Uterus (tissue), 3 donors: ENCODE measurements at regions not wholly inside any gene's neighbourhood (a gene's known extent, or its start where the extent isn't known, plus 50 kb on each side); places are given as distances from the start of the nearest gene placed in this dataset.

Experiments used
- DNase-seq, 2 donors: peaks; one replicate each; pipeline ENCODE4 v3.0.0-alpha.2; 2019 to 2020
- H3K27ac ChIP-seq, 2 donors: fragments of 200-600 bp; sonication (generic); 1 replicate in 1 of 2; 2 replicates in 1 of 2; pipeline ENCODE4 v1.5.1; 2016 to 2018
- H3K27me3 ChIP-seq, 2 donors: fragments of 200-600 bp; sonication (generic); one replicate each; pipeline ENCODE4 v1.5.1; 2018 to 2019; ENCODE audit warnings: control low read depth in 1 of 2
- H3K36me3 ChIP-seq, 2 donors: fragments of 200-600 bp; sonication (generic); one replicate each; pipeline ENCODE4 v1.5.1; 2019; ENCODE audit warnings: control low read depth in 1 of 2
- H3K4me1 ChIP-seq, 2 donors: fragments of 200-600 bp; sonication (generic); one replicate each; pipeline ENCODE4 v1.5.1; 2018 to 2019; ENCODE audit warnings: control low read depth in 1 of 2
- H3K4me3 ChIP-seq, 2 donors: fragments of 200-600 bp; sonication (generic); 1 replicate in 1 of 2; 2 replicates in 1 of 2; pipeline ENCODE4 v1.5.1; 2018 to 2019; ENCODE audit warnings: mild to moderate bottlenecking in 1 of 2
- H3K9me3 ChIP-seq, 2 donors: fragments of 200-600 bp; sonication (generic); one replicate each; pipeline ENCODE4 v1.5.1; 2019; ENCODE audit warnings: control low read depth in 1 of 2
- CTCF ChIP-seq, 4 experiments: fragments of 200-600 bp in 2 of 4; fragments of 450-650 bp in 2 of 4; sonication (generic) in 2 of 4; IDR thresholded peaks; one replicate each; pipeline ENCODE4 v1.5.1; 2016 to 2019; ENCODE audit warnings: antibody characterized with exemption in 4 of 4, mild to moderate bottlenecking in 2 of 4, moderate library complexity in 1 of 4
- POLR2A ChIP-seq, 2 donors: fragments of 450-650 bp; IDR thresholded peaks; one replicate each; pipeline ENCODE4 v1.6.1; 2016; ENCODE audit warnings: antibody characterized with exemption in 2 of 2, mild to moderate bottlenecking in 1 of 2, moderate library complexity in 1 of 2
- intact Hi-C: fragments of 100-400 bp; cut with DNase I; formaldehyde crosslinking; loops from one replicate; pipeline ENCODE4 v1.15.1; 2023; ENCODE audit warnings: low total_unique reads
- donor health status: DM: yes; HTN: yes; CAD: no.

- Histone ChIP-seq H3K9me3 (peaks cover 0 to 5% of the 10 kb centered on the region in 2 donors), H3K27ac (no peak overlapping the region), H3K27me3 (no peaks in the 10 kb centered on the region), H3K4me3 (no peak overlapping the region), H3K4me1 (no peaks in the 10 kb centered on the region), H3K36me3 (no peaks in the 10 kb centered on the region)
- intact Hi-C loops: no loop called here
- no peak for TF ChIP-seq CTCF (IDR thresholded peaks at IDR 0.05)
- no peak for TF ChIP-seq POLR2A (IDR thresholded peaks at IDR 0.05)
- no peak for DNase-seq
Observed at GRCh38 chr3:159605101-159605500, 383.5 kb upstream of the IL12A start.

- TF ChIP-seq POLR2A (IDR thresholded peaks at IDR 0.05) (no peak), CTCF (IDR thresholded peaks at IDR 0.05) (no peak)
- Histone ChIP-seq H3K27ac (no peak overlapping the region), H3K4me1 (no peaks in the 10 kb centered on the region), H3K4me3 (no peak overlapping the region), H3K27me3 (no peaks in the 10 kb centered on the region), H3K9me3 (peaks cover 0 to 1% of the 10 kb centered on the region in 2 donors), H3K36me3 (no peaks in the 10 kb centered on the region)
- DNase-seq: no peak
- intact Hi-C loops: no loop called here
Observed at GRCh38 chr3:159605776-159606175, 382.9 kb upstream of the IL12A start.

GRCh38 chr3:159607856-159608255, 380.8 kb upstream of the IL12A start:
- no peak for DNase-seq
- intact Hi-C loops: no loop called here
- Histone ChIP-seq H3K36me3 (no peaks in the 10 kb centered on the region), H3K27me3 (no peaks in the 10 kb centered on the region), H3K4me3 (no peak overlapping the region), H3K27ac (no peak overlapping the region), H3K4me1 (no peaks in the 10 kb centered on the region), H3K9me3 (no peaks in the 10 kb centered on the region)
- TF ChIP-seq POLR2A (IDR thresholded peaks at IDR 0.05) (no peak), CTCF (IDR thresholded peaks at IDR 0.05) (no peak)

- Histone ChIP-seq H3K27ac (no peak overlapping the region), H3K9me3 (no peaks in the 10 kb centered on the region), H3K4me1 (no peaks in the 10 kb centered on the region), H3K36me3 (no peaks in the 10 kb centered on the region), H3K4me3 (no peak overlapping the region), H3K27me3 (no peaks in the 10 kb centered on the region)
- intact Hi-C loops: no loop called here
- no peak for TF ChIP-seq CTCF (IDR thresholded peaks at IDR 0.05)
- TF ChIP-seq POLR2A (IDR thresholded peaks at IDR 0.05): no peak
- no peak for DNase-seq
Observed at GRCh38 chr3:159608311-159608710, 380.3 kb upstream of the IL12A start.

- H3K36me3 ChIP-seq: no peaks in the 10 kb centered on the region
- intact Hi-C loops: loop anchor here (5.0 kb wide), 1 partner anchor 193 kb away; no protein-coding TSS in a partner anchor
- H3K4me3 ChIP-seq: no peak overlapping the region
- no peaks in the 10 kb centered on the region for H3K9me3 ChIP-seq
- no peak for TF ChIP-seq CTCF (IDR thresholded peaks at IDR 0.05)
- TF ChIP-seq POLR2A (IDR thresholded peaks at IDR 0.05): no peak
- H3K4me1 ChIP-seq: no peaks in the 10 kb centered on the region
- DNase-seq: no peak
- no peak overlapping the region for H3K27ac ChIP-seq
- H3K27me3 ChIP-seq: no peaks in the 10 kb centered on the region
Observed at GRCh38 chr3:159609625-159610024, 379.0 kb upstream of the IL12A start.
